ENCODE measurements at regions not wholly inside any gene's neighbourhood (a gene's known extent, or its start where the extent isn't known, plus 50 kb on each side); places are given as distances from the start of the nearest gene placed in this dataset.

DNA sequence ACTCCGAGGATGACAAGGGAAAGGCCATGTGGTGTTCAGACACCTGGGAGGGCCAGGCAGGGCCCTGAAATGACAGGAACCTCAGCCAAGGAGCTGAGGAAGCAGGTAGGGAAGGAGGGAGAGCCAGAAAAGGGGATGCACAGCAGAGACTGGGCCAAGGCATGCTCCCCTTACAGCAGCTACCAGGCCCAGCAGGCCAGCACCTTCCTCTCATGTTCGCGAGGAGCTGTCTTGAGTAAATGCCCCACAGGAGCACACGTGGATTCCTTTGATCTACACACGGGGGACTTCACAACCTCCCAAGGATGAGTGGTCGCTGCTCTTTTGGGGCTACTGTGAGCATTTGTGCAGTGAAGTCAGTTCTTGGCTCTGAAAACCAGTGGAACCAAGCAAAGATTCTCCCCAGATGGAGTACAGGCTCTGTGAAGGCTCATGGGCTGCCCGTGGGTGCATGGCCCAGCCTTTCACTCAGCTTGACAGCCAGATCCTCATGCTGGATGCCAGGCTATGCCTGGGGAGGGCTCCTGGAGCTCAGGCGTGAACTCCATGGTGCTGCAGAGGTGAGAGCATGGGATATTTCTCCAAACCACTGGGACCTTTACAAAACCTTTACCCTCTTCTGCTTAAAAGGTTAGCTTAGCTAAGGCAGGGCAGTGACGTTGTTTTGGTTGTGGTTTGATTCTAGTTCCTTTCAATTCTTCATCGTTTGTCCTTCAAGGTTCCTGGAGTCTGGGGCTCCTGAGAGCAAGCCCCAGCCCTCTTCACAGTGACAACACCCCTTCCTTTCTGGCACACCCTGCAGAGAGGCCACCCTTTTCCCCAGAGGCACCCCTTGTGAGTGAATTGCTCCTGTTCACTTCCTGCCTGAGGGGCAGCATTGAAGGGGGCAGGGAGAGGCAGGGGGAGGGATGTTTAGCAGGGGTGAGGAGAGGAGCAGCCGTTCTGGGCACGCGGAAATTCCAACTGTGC is 74.2 kb upstream of the ZPBP start:
- DNase-seq (ENCODE audit: low read depth) = no peak

DNA sequence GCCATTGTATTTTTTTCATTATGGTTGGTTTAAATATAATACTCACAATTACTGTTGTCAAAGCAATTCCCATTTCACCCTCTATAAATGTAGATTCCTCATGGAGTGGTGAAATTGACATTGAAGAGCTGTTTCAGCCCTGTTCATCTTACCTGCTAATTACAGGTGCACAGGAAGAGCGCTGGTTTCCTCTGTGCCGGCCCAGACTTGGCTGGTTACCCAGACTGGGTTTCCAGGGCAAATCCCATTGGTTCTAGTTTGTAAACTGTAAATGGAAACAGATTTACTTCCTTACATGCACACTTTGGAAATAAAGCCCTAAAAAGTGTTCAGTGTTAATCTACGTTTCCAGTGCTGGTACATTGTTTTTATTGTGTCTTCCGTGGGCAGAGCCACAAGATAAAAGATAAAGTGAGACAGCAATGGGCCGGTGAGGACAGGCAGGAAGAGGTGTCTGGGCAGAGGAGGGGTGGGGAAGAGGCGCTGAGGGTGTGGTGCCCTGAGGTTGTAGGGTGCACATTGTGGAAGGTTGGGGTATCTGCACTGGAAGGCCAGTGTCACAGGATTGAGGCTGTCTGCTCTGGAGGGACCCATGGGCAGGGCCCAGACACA is 71.6 kb upstream of the ZPBP start:
- DNase-seq (ENCODE audit: low read depth) = no peak

DNA sequence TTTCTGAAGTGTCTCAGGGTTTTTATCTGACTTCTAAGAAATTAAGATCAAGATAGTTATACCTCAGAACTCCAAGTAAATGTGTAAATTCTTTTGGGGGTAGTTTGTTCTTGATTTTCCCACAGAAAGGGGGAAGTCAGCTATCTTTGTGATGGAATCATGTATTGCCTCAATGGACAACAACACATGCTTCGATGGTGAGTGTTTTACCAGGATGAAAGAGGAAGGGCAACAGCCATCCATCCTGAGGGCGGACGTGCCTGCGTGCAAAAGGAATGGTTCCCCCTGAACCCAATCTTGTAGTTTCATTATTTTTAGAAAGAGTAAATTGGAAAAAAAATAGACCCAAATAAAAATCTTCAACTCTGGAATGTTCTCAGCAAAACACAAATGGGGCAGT is 67.2 kb upstream of the ZPBP start:
- DNase-seq (ENCODE audit: low read depth) = no peak

DNA sequence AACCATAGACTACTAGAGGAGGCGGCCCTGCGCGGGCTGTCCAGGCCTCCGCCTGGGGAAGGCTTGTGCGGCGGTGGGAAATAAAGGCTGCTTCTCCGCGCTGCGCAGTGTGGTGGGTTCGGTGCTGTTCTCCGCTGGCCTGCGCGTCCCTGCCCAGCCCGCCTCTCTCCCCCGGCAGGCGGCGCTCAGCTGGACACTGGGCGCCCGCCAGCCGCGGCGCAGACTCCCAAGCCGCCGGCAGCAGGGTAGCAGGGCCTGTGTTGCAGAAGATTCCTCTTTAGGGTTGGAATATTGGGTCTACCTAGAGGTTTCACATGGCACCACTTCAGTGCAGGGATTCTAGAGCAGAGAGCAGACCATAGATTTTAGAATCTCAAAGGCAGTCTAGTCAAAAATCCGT is 66.1 kb upstream of the ZPBP start:
- DNase-seq (ENCODE audit: low read depth) = no peak

DNA sequence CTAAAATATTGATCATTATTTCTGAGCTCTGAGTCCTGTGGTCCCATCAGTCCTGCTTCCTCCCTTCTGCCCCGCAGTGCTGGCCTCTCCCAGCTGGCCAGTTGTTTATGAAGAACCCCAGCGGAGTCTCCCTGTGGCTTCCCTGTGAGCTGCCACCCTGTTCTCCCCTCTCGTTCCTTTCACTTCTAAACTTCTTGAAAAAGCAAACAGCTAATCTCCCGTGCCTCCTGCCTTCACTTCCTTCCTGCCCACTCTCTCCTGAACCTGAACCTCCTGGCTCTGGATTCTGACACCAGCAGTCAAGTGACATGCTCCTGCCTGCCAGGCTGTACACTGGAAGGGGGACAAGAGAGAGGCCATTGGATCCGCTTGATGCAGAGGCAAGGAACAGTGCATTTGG is 63.7 kb upstream of the ZPBP start:
- no peak for DNase-seq (ENCODE audit: low read depth)

DNA sequence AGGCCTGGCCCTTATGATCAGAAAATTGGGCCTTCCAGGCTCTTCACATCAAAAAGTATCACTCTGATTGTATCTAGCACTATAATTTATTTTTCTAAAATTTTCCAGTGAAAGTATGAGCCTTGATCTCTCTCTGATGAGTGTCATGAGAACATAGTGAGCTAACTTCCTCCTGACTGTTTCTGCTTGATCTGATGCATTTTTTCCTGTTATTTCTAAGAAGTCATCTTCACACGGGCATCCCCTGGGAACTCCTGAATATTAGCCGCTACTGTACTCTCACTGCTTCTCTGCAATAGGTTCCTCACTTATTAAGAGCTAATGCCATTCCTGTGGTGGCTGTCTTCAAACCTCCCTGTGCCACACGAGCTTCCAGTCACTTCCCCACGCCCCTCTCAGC is 63.1 kb upstream of the ZPBP start:
- DNase-seq (ENCODE audit: low read depth) = no peak

DNA sequence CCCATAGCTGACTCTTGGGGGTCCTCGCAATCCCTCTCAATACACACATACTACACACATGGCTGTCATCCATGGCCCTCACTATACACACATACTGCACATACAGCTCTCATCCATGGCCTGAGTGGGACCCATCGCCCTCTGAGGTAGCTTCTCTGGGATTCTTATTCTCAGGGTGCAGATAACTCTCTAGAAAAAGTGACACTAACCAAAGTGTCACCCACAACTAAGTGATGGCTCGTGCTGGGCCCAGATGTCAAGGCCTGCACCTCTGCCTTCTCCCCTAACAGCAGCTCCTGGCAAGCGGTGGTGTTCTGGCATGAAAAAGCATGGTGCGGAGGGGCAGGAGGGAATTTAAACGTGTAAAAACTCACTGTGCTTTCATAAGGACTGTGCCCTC is 62.7 kb upstream of the ZPBP start:
- DNase-seq (ENCODE audit: low read depth) = no peak

DNA sequence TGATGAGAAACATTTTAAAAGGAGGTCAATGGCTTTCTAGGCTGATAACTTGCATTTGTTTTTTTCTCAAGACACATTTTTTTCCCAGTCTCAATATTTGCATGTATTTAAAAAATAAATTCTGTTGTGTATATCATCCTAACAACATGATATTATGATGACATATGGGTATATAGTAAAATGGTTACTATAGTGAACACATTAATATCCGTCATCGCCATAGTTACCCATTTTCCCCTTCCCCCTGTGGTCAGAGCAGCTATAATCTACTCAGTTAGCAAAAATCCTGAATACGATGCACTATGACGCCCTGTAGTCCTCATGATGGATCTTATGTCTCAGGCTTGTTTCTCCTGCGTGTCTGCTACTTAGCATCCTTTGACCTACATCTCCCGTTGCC is 60.9 kb upstream of the ZPBP start:
- DNase-seq (ENCODE audit: low read depth) = no peak

DNA sequence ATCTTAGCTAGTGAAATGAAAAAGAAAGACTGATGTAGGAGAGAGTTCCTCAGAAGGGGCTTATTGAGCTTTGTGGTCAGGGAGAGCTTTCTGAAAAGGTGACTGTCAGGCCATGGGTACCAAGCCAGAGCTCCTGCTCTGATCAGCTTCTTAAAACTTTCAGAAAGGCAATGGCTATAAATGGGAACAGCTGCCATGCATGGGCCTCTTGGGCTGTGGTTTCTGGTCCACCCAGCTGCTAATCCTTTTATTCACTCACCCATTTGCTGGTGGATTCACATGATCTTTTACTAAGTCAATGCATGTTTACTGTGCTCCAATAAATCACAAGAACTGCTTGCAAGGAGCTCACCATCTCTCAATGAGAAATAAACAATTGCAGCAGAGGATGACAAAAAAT is 60.1 kb upstream of the ZPBP start:
- no peak for DNase-seq (ENCODE audit: low read depth)

DNA sequence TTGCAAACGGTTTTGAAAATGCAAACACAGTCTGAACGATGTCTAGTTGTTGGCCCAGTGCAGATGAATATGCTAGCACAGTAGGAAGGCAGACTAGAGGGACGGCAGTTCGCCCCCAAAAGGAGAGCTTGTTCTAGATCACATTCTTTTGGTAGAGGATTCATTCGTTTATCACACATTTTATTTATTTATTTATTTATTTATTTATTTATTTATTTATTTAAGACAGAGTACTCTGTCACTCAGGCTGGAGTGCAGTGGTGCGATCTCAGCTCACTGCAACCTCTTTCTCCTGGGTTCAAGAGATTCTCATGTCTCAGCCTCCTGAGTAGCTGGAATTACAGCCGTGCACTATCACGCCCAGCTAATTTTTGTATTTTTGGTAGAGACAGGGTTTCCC is 59.4 kb upstream of the ZPBP start:
- DNase-seq (ENCODE audit: low read depth) = no peak

DNA sequence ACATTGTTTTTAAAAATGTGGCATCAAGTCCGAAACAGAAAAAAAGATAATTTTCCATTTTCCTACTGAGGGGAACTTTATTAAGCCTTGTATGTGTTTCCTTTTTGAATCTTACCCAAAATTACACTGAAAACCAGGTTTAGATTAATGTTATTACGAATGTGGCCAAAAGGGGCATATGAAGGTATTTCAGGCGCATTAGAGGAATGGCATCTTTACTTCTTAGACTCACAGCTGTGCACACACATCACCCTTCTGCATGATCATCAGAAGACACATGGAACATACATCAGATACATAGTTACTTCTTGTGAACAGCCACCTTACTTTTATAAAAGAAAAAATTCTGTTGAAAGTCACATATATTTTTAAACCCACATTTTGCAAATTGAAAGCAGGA is 58.6 kb upstream of the ZPBP start:
- DNase-seq (ENCODE audit: low read depth) = no peak

DNA sequence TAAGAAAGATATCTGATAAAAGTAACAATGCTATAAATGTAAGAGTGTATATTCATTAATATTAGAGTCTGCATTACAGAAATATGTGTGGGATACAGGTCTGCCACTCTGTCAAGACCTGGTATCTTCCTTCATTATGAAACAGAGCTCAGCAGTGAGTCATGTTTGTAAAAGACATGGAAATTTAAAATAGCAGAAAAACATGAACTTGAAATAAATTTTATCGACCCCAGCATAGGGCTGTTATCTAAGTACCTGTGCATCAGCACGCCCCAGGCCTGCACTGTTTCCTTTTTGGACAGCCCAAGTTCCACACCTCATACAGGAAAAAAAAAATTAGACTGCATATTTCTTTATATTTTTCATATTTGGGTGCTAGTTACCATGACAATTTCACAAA is 58.0 kb upstream of the ZPBP start:
- no peak for DNase-seq (ENCODE audit: low read depth)

DNA sequence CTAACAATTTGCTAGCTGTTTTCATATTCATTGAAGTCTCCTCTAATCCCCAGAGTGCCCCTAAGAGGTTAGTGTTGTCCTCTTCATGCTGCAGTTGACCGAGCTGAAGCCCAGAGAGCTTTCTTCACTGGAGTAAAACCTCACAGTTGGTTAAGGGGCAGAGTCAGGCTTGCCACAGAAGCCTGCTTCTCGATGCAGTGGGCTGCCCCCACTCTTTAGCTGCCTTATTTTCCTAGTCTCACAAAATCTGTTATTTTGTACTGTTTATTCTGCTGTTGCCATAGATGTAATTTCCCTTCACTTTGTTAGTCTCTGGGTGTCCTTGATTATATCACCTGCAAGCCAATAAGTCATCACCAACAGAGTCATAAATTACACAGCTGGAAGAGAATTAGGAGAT is 56.3 kb upstream of the ZPBP start:
- DNase-seq (ENCODE audit: low read depth) = no peak

DNA sequence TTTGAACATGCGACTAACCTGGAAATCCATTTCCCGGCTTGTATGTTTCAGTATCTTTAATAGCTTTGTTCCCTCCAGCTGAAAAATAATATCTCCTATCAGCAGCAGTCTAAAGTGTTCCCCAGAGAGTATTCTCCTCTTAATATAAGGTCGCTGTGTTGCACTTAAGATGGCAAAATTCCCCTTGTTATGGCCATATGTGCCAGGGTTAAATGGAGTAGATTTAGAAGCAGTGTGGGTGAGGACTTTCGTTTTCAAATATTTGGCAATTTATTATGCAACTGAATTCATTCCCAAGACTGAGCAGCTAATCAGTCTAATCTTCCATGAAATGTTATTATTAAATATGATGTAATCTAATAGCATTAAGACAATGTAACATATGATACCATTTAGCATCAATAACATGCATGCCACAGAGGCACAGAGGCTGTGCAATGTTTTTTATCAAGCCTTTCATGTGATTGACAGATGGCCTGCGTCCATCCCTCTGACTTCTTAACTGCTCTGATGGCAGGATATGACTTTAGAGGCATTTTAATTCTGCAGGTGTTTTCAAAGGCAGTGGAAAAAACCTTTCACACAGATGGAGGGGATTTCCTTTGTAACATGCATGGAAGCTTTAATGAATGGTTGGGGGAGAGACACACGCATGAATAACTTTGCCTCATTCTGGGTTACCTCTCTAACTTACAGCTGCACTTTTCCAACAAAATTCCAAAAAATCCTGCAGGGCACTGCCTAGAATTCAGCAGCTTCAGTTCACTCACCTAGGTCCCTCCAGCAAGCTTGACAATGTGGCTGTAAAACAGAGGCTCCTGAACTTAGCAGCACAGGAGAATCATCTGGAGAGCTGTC is 55.1 kb upstream of the ZPBP start:
- DNase-seq (ENCODE audit: low read depth) = no peak

DNA sequence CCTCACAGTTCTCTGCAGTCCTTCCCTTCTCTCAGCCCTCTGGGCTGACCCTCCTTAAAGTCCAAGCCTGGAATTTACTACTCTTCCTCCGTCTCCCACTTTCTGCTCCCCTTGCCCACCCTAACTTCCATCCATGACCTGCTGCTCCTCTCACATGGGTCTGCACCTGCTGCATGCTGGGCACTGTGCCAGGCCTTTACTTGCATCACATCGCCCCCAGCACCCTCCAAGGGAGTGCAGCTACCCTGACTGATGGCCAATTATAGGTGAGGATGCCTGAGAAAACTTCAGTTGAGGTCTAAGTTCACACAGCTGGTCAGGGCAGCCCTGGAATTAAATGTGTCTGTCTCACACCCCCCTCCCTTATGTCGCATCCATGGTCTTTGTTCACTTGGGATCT is 53.6 kb upstream of the ZPBP start:
- DNase-seq (ENCODE audit: low read depth) = no peak

DNA sequence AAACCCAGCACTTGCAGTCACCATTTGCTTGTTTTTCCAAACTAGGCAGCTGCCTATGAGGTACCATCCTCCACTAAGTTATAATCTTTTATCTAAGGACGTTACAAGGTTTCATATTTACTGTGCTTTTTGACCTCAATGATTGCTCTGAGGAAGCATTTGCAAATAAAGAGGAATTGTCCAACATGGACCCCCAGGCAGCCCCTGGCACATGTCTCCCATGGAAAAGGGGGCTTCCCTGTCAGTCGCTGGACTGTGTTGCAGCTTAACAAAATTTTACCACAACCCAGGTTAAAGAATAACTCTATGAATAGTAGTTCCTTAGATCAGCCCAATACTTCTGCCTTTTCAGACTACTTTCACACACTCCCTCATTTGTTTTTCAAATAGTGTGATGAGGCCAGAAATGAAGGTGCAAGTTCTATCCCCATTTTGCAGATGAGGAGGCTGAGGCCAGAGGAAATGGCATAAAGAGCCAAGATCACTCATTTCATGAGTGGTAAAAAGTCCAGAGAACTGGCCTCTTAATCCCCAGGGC is 52.8 kb upstream of the ZPBP start:
- no peak for DNase-seq (ENCODE audit: low read depth)

DNA sequence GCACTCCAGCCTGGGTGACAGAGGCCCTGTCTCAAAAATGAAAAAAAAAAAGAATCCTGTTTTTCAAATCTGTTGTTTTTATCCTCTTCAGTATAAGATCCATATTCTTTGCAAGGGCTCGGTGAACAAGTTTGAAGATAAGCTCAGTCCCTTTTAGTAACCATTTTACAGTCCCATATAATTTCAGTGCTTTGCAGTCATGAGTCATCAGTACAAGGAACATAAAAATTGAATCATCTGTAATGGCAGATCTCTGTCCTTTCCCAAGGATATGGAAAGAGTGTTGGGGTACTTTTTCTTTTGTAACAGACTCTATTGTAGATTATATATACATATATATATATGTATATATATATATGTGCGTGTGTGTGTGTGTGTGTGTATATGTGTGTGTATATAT is 52.2 kb upstream of the ZPBP start:
- DNase-seq (ENCODE audit: low read depth) = no peak

All from stimulated activated CD8-positive, alpha-beta memory T cell treated with anti-CD3 and anti-CD28 coated beads, Interleukin-12 subunit alpha, Interleukin-12 subunit beta, amount 100 ng/mL, for 4 hours (primary cell).